SK-N-SH (cell line): ENCODE measurements at regions not wholly inside any gene's neighbourhood (a gene's known extent, or its start where the extent isn't known, plus 50 kb on each side); places are given as distances from the start of the nearest gene placed in this dataset.

Experiments
- CTCF ChIA-PET: fragments of 300-600, 350-600 bp; formaldehyde crosslinking; extraction: SDS; loops from one replicate; lab custom pipeline; 2021; lab: Yijun Ruan, JAX
- POLR2A ChIA-PET: fragments of 350-600 bp; sonication (Branson Sonifier 250); formaldehyde crosslinking; extraction: SDS; loops from one replicate; lab custom pipeline; 2020; ENCODE audit warnings: antibody characterized with exemption, inconsistent platforms; lab: Yijun Ruan, JAX
- DNase-seq: peaks from one replicate; pipeline ENCODE4 v3.0.0; 2012
- H2AFZ ChIP-seq: fragments of 200-600 bp; sonication (generic); 2 replicates; pipeline ENCODE4 v1.8.1; 2016; ENCODE audit warnings: antibody characterized with exemption, mild to moderate bottlenecking, low read depth
- H3F3A ChIP-seq: fragments of 200-600 bp; sonication (generic); replicated peaks from 2 replicates; pipeline ENCODE3; 2016; ENCODE audit warnings: antibody characterized with exemption, mild to moderate bottlenecking; ENCODE audit not compliant: insufficient read depth
- H3K27ac ChIP-seq, 2 experiments: fragments of 200-500 bp in 1 of 2; fragments of 200-600 bp in 1 of 2; sonication (Bioruptor generic) in 1 of 2; sonication (generic), shearing (Covaris generic) in 1 of 2; 2 replicates each; pipeline versions ENCODE4 v1.5.1 to v1.6.1; 2014 to 2016; ENCODE audit warnings: low read depth in 2 of 2, inconsistent platforms in 1 of 2, low read length in 1 of 2, mild to moderate bottlenecking in 1 of 2, mixed read lengths in 1 of 2
- H3K27me3 ChIP-seq: fragments of 200-600 bp; sonication (generic), shearing (Covaris generic); 2 replicates; pipeline ENCODE4 v1.6.1; 2016; ENCODE audit warnings: mixed run types; ENCODE audit not compliant: insufficient read depth
- H3K36me3 ChIP-seq, 2 experiments: fragments of 200-500 bp in 1 of 2; fragments of 200-600 bp in 1 of 2; sonication (Bioruptor generic) in 1 of 2; sonication (generic) in 1 of 2; replicated peaks in 1 of 2; 2 replicates each; pipeline versions ENCODE3 to v1.5.1; 2014 to 2016; ENCODE audit warnings: low read length in 1 of 2, mild to moderate bottlenecking in 1 of 2; ENCODE audit not compliant: insufficient read depth in 2 of 2, control insufficient read depth in 1 of 2
- H3K4me1 ChIP-seq, 2 experiments: fragments of 200-500 bp in 1 of 2; fragments of 200-600 bp in 1 of 2; sonication (Bioruptor generic) in 1 of 2; sonication (generic), shearing (Covaris generic) in 1 of 2; 2 replicates each; pipeline versions ENCODE4 v1.5.1 to v1.6.1; 2014 to 2016; ENCODE audit warnings: low read depth in 1 of 2, low read length in 1 of 2, mixed run types in 1 of 2; ENCODE audit not compliant: insufficient read depth in 2 of 2, control insufficient read depth in 1 of 2
- H3K4me2 ChIP-seq: fragments of 200-600 bp; sonication (generic), shearing (Covaris generic); 2 replicates; pipeline ENCODE4 v1.6.1; 2017; ENCODE audit warnings: mixed run types
- H3K4me3 ChIP-seq, 2 experiments: fragments of 200-500 bp in 1 of 2; fragments of 200-600 bp in 1 of 2; sonication (Bioruptor generic) in 1 of 2; sonication (generic), shearing (Covaris generic) in 1 of 2; 2 replicates each; pipeline versions ENCODE4 v1.5.1 to v1.8.1; 2014 to 2016; ENCODE audit warnings: low read depth in 2 of 2, inconsistent platforms in 1 of 2, low read length in 1 of 2, mild to moderate bottlenecking in 1 of 2, mixed read lengths in 1 of 2, moderate library complexity in 1 of 2
- H3K79me2 ChIP-seq: fragments of 200-600 bp; sonication (generic); 2 replicates; pipeline ENCODE4 v1.8.1; 2017; ENCODE audit warnings: mild to moderate bottlenecking; ENCODE audit not compliant: insufficient read depth
- H3K9ac ChIP-seq: fragments of 200-600 bp; sonication (generic); 2 replicates; pipeline ENCODE4 v1.6.1; 2017; ENCODE audit warnings: mixed run types
- H3K9me2 ChIP-seq: fragments of 200-600 bp; sonication (generic); 2 replicates; pipeline ENCODE4 v1.6.1; 2017; ENCODE audit warnings: mixed run types
- H3K9me3 ChIP-seq: fragments of 200-600 bp; sonication (generic); 2 replicates; pipeline ENCODE4 v1.6.1; 2017; ENCODE audit warnings: mixed run types, mild to moderate bottlenecking, moderate library complexity
- H4K20me1 ChIP-seq: fragments of 200-600 bp; sonication (generic); 2 replicates; pipeline ENCODE4 v1.6.1; 2017; ENCODE audit warnings: mild to moderate bottlenecking, mixed run types; ENCODE audit not compliant: insufficient read depth
- EP300 ChIP-seq, 2 experiments: IDR thresholded peaks; 2 replicates each; pipeline versions ENCODE4 v1.4.0 to v1.6.1; 2012; ENCODE audit warnings: borderline replicate concordance in 1 of 2, low read depth in 1 of 2, low read length in 1 of 2
- FOXM1 ChIP-seq: IDR thresholded peaks from 2 replicates; pipeline ENCODE4 v1.4.0; 2012; ENCODE audit warnings: low read depth, mild to moderate bottlenecking
- GABPA ChIP-seq: IDR thresholded peaks from 2 replicates; pipeline ENCODE4 v1.4.0; 2012; ENCODE audit warnings: low read depth, mild to moderate bottlenecking
- MEF2A ChIP-seq: IDR thresholded peaks from 2 replicates; pipeline ENCODE4 v1.4.0; 2012; ENCODE audit warnings: low read depth, borderline replicate concordance
- MXI1 ChIP-seq: IDR thresholded peaks from 2 replicates; pipeline ENCODE4 v1.6.1; 2012; ENCODE audit warnings: mild to moderate bottlenecking, low read depth, low read length, improper control_type of control experiment
- RAD21 ChIP-seq: IDR thresholded peaks from 2 replicates; pipeline ENCODE4 v1.6.1; 2012; ENCODE audit warnings: mild to moderate bottlenecking, low read length
- TEAD4 ChIP-seq: IDR thresholded peaks from 2 replicates; pipeline ENCODE4 v1.4.0; 2012; ENCODE audit warnings: mild to moderate bottlenecking, borderline replicate concordance; ENCODE audit not compliant: insufficient read depth
- WGBS: methylation state at CpG from one replicate; pipeline ENCODE4 v1.1.6; 2017; ENCODE audit warnings: low lambda C conversion rate; 5-methylcytosine and 5-hydroxymethylcytosine counted together
- TF ChIP-seq, protein P1 (sequence below): IDR thresholded peaks from 2 replicates; pipeline ENCODE4 v1.6.1; 2012; ENCODE audit warnings: mild to moderate bottlenecking, low read depth, low read length, moderate library complexity
- TF ChIP-seq, protein P2 (sequence below): fragments of 200-600 bp; sonication (generic); IDR thresholded peaks from 2 replicates; pipeline ENCODE4 v1.6.1; 2017; ENCODE audit warnings: antibody characterized with exemption, mild to moderate bottlenecking, moderate library complexity

DNA sequence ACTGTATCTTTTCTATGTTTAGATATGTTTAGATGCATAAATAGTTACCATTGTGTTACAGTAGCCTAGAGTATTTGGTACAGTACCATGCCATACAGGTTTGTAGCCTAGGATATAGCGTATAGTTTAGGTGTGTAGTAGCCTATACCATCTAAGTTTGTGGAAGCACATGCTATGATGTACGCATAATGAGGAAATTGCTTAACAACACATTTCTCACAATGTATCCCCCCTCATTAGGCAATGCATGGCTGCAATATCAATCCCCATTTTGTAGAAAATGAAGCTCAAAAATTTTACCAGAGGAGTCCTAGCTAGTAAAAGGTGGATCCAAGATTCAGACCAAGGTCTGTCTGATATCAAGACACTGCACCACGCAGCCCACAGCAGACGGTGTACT is 376.4 kb upstream of the NFE2L3 start:
- Histone ChIP-seq H3K27ac (no peak overlapping the region), H3K4me1 (peaks cover 0 to 7% of the 10 kb centered on the region in 2 experiments; a peak in 2 of 4 replicates), H3K27me3 (no peaks in the 10 kb centered on the region), H2AFZ (no peak overlapping the region), H3K4me2 (no peak overlapping the region), H3K9me2 (no peaks in the 10 kb centered on the region), H3K36me3 (no peaks in the 10 kb centered on the region), H3K9me3 (no peaks in the 10 kb centered on the region), H4K20me1 (no peaks in the 10 kb centered on the region), H3K9ac (no peak overlapping the region), H3F3A (no peaks in the 10 kb centered on the region), H3K4me3 (no peak overlapping the region), H3K79me2 (no peaks in the 10 kb centered on the region)
- TF ChIP-seq RAD21 = no peak
- TF ChIP-seq FOXM1 = no peak
- no peak for TF ChIP-seq GABPA
- TF ChIP-seq MEF2A = no peak
- no peak for DNase-seq
- ChIA-PET CTCF (interaction anchor here (1.3 to 1.4 kb wide), 2 partner anchors 66 to 76 kb away, joined by 3 read pairs; no protein-coding TSS in a partner anchor), POLR2A (no interaction called here)
- WGBS = 46% methylated on average over 4 of the region's 4 CpGs

DNA sequence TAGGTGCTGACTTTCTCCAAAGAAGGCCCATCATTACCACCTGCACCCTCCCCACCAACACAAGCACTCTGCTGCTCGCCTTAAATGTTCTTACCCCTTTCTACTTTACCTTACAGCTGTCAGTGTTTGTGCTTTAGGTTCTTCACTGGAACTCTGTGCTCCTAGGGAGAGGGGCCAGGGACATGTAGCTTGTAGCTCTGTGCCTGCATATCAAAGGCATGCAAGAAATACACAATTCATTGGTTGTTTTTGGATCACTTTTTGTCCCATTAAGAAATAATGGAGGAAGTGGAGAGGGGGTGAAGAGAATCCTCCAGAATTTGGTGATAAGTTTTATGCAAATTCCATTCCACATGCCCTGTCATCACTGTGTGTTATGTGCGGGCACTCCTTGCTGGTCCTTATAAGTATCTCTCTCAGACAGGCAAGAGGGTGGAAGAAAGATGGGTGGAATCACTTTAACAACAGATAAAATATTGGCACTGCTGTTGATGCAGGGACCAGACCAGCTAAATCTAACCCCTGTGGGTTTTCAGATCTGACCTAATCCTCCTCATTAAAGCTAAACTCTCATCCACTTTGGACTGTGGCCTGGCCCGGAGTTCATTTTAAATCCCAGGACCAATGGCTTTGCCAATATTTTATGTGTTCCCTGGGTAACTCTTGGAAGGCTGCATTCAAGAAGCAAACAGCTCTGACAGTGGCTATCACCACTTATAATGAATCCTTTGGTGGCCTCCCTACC is 375.8 kb upstream of the NFE2L3 start:
- Histone ChIP-seq H3K27ac (no peak overlapping the region), H3K4me2 (no peak overlapping the region), H3K36me3 (no peaks in the 10 kb centered on the region), H3F3A (no peaks in the 10 kb centered on the region), H3K9me2 (no peaks in the 10 kb centered on the region), H2AFZ (no peak overlapping the region), H3K4me3 (no peak overlapping the region), H3K27me3 (no peaks in the 10 kb centered on the region), H3K9ac (no peak overlapping the region), H3K9me3 (no peaks in the 10 kb centered on the region), H3K4me1 (peaks cover 0 to 7% of the 10 kb centered on the region in 2 experiments; a peak in 2 of 4 replicates), H3K79me2 (no peaks in the 10 kb centered on the region), H4K20me1 (no peaks in the 10 kb centered on the region)
- no peak for TF ChIP-seq EP300 (IDR thresholded peaks at IDR 0.05; ENCODE audit: borderline replicate concordance in 1 of 2, low read depth in 1 of 2, low read length in 1 of 2)
- DNase-seq = no peak
- 29% methylated on average over 3 of the region's 3 CpGs for WGBS
- ChIA-PET CTCF (interaction anchor here (1.3 to 1.9 kb wide), 4 partner anchors 9 to 75 kb away, joined by 3 to 7 read pairs (median 4); no protein-coding TSS in a partner anchor), POLR2A (no interaction called here)

DNA sequence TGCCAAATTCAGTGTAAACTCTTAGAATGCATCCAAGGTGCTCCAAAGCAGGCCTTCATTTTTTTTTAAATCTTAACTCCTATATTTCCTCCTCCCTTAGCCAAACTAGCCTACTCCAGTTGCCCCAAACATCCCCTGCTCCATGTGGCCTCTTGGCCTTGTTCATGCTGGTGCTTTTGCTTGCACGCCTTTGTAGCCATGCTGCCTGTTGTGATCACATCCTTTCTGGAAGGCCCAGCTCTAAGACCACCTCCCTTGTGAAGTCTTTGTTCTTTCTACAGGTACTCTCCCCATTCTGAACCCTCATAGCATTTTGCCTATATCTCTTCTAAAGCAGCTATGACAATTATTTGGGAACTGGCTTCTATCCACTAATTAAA is 375.3 kb upstream of the NFE2L3 start:
- Histone ChIP-seq H3K36me3 (no peaks in the 10 kb centered on the region), H3K79me2 (no peaks in the 10 kb centered on the region), H4K20me1 (no peaks in the 10 kb centered on the region), H3K27ac (no peak overlapping the region), H3F3A (no peaks in the 10 kb centered on the region), H3K9ac (no peak overlapping the region)
- 11% methylated on average over 1 of the region's 1 CpG for WGBS
- TF ChIP-seq, protein P1, sequence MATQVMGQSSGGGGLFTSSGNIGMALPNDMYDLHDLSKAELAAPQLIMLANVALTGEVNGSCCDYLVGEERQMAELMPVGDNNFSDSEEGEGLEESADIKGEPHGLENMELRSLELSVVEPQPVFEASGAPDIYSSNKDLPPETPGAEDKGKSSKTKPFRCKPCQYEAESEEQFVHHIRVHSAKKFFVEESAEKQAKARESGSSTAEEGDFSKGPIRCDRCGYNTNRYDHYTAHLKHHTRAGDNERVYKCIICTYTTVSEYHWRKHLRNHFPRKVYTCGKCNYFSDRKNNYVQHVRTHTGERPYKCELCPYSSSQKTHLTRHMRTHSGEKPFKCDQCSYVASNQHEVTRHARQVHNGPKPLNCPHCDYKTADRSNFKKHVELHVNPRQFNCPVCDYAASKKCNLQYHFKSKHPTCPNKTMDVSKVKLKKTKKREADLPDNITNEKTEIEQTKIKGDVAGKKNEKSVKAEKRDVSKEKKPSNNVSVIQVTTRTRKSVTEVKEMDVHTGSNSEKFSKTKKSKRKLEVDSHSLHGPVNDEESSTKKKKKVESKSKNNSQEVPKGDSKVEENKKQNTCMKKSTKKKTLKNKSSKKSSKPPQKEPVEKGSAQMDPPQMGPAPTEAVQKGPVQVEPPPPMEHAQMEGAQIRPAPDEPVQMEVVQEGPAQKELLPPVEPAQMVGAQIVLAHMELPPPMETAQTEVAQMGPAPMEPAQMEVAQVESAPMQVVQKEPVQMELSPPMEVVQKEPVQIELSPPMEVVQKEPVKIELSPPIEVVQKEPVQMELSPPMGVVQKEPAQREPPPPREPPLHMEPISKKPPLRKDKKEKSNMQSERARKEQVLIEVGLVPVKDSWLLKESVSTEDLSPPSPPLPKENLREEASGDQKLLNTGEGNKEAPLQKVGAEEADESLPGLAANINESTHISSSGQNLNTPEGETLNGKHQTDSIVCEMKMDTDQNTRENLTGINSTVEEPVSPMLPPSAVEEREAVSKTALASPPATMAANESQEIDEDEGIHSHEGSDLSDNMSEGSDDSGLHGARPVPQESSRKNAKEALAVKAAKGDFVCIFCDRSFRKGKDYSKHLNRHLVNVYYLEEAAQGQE = no peak
- TF ChIP-seq MEF2A (no peak), TEAD4 (no peak), MXI1 (no peak), EP300 (IDR thresholded peaks at IDR 0.05; ENCODE audit: borderline replicate concordance in 1 of 2, low read depth in 1 of 2, low read length in 1 of 2) (no peak)
- TF ChIP-seq, protein P2, sequence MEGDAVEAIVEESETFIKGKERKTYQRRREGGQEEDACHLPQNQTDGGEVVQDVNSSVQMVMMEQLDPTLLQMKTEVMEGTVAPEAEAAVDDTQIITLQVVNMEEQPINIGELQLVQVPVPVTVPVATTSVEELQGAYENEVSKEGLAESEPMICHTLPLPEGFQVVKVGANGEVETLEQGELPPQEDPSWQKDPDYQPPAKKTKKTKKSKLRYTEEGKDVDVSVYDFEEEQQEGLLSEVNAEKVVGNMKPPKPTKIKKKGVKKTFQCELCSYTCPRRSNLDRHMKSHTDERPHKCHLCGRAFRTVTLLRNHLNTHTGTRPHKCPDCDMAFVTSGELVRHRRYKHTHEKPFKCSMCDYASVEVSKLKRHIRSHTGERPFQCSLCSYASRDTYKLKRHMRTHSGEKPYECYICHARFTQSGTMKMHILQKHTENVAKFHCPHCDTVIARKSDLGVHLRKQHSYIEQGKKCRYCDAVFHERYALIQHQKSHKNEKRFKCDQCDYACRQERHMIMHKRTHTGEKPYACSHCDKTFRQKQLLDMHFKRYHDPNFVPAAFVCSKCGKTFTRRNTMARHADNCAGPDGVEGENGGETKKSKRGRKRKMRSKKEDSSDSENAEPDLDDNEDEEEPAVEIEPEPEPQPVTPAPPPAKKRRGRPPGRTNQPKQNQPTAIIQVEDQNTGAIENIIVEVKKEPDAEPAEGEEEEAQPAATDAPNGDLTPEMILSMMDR = no peak
- TF ChIP-seq, all 33 proteins: peak for 0
- Histone ChIP-seq H3K4me1 (peaks cover 0 to 7% of the 10 kb centered on the region in 2 experiments; a peak in 2 of 4 replicates), H3K4me3 (no peak overlapping the region), H3K4me2 (no peak overlapping the region), H3K9me3 (no peaks in the 10 kb centered on the region), H2AFZ (no peak overlapping the region), H3K27me3 (no peaks in the 10 kb centered on the region), H3K9me2 (no peaks in the 10 kb centered on the region)
- ChIA-PET POLR2A (no interaction called here), CTCF (interaction anchor here (1.3 to 1.9 kb wide), 4 partner anchors 9 to 75 kb away, joined by 3 to 7 read pairs (median 4); no protein-coding TSS in a partner anchor)
- no peak for DNase-seq
